Liver (tissue), 8 donors: ENCODE measurements at regions not wholly inside any gene's neighbourhood (a gene's known extent, or its start where the extent isn't known, plus 50 kb on each side); places are given as distances from the start of the nearest gene placed in this dataset.

Experiments used
- DNase-seq: peaks from one replicate; pipeline ENCODE4 v3.0.0-alpha.2; 2017; ENCODE audit warnings: low spot score
- H3K27ac ChIP-seq, 2 donors: one replicate each; pipeline ENCODE4 v1.7.0; 2013; ENCODE audit warnings: inconsistent platforms in 2 of 2, low read length in 2 of 2, control low read depth in 1 of 2, low read depth in 1 of 2, mild to moderate bottlenecking in 1 of 2
- H3K27me3 ChIP-seq, 4 donors: one replicate each; pipeline versions ENCODE4 v1.6.1 to v1.7.0; 2013; ENCODE audit warnings: low read length in 3 of 4, inconsistent platforms in 1 of 4, mild to moderate bottlenecking in 1 of 4, moderate library complexity in 1 of 4; ENCODE audit not compliant: control insufficient read depth in 4 of 4, insufficient read depth in 4 of 4
- H3K36me3 ChIP-seq, 4 donors: one replicate each; pipeline versions ENCODE4 v1.6.1 to v1.7.0; 2013; ENCODE audit warnings: low read length in 3 of 4, mild to moderate bottlenecking in 3 of 4, low read depth in 1 of 4, moderate library complexity in 1 of 4; ENCODE audit not compliant: control insufficient read depth in 4 of 4, insufficient read depth in 3 of 4
- H3K4me1 ChIP-seq, 4 donors: one replicate each; pipeline versions ENCODE4 v1.6.1 to v1.7.0; 2013; ENCODE audit warnings: low read length in 3 of 4, mild to moderate bottlenecking in 3 of 4, moderate library complexity in 1 of 4; ENCODE audit not compliant: control insufficient read depth in 4 of 4, insufficient read depth in 4 of 4
- H3K4me3 ChIP-seq, 3 donors: one replicate each; pipeline versions ENCODE4 v1.6.1 to v1.7.0; 2013; ENCODE audit warnings: low read length in 3 of 3, control low read depth in 1 of 3, low read depth in 1 of 3, mild to moderate bottlenecking in 1 of 3
- H3K9ac ChIP-seq, 2 donors: one replicate each; pipeline ENCODE4 v1.7.0; 2013; ENCODE audit warnings: low read length in 2 of 2, mild to moderate bottlenecking in 2 of 2, moderate library complexity in 2 of 2, control low read depth in 1 of 2, low read depth in 1 of 2
- H3K9me3 ChIP-seq, 4 donors: one replicate each; pipeline versions ENCODE4 v1.6.1 to v1.7.0; 2013; ENCODE audit warnings: low read length in 3 of 4; ENCODE audit not compliant: control insufficient read depth in 4 of 4
- ATF3 ChIP-seq: IDR thresholded peaks from 2 replicates; pipeline ENCODE4 v1.6.1; 2016; ENCODE audit warnings: antibody characterized with exemption
- CTCF ChIP-seq: fragments of 150-350 bp; IDR thresholded peaks from 2 replicates; pipeline ENCODE4 v1.5.1; 2017; ENCODE audit warnings: improper control_type of control experiment, low read depth, low read length; ENCODE audit not compliant: missing input control
- EGR1 ChIP-seq, 2 donors: IDR thresholded peaks; 2 replicates each; pipeline ENCODE4 v1.6.1; 2016 to 2018; ENCODE audit warnings: antibody characterized with exemption in 2 of 2, low read depth in 2 of 2
- FOXA1 ChIP-seq: IDR thresholded peaks from 2 replicates; pipeline ENCODE4 v1.6.1; 2016; ENCODE audit warnings: antibody characterized with exemption
- FOXA2 ChIP-seq: IDR thresholded peaks from 2 replicates; pipeline ENCODE4 v1.6.1; 2016; ENCODE audit warnings: antibody characterized with exemption
- GABPA ChIP-seq, 2 donors: IDR thresholded peaks in 1 of 2; conservative IDR thresholded peaks in 1 of 2; 2 replicates each; pipeline ENCODE4 v1.6.1; 2016; ENCODE audit warnings: antibody characterized with exemption in 2 of 2, mild to moderate bottlenecking in 1 of 2, moderate library complexity in 1 of 2
- HNF4A ChIP-seq, 2 donors: conservative IDR thresholded peaks; 2 replicates each; pipeline ENCODE4 v1.6.1; 2016; ENCODE audit warnings: antibody characterized with exemption in 2 of 2, mild to moderate bottlenecking in 2 of 2
- HNF4G ChIP-seq: IDR thresholded peaks from 2 replicates; pipeline ENCODE4 v1.6.1; 2016; ENCODE audit warnings: antibody characterized with exemption
- JUND ChIP-seq, 2 donors: IDR thresholded peaks; 2 replicates each; pipeline ENCODE4 v1.6.1; 2016; ENCODE audit warnings: antibody characterized with exemption in 2 of 2
- MAX ChIP-seq: IDR thresholded peaks from 2 replicates; pipeline ENCODE4 v1.6.1; 2016; ENCODE audit warnings: antibody characterized with exemption
- NR2F2 ChIP-seq: IDR thresholded peaks from 2 replicates; pipeline ENCODE4 v1.6.1; 2016; ENCODE audit warnings: antibody characterized with exemption
- RAD21 ChIP-seq, 2 donors: IDR thresholded peaks; 2 replicates each; pipeline ENCODE4 v1.6.1; 2016; ENCODE audit warnings: antibody characterized with exemption in 2 of 2, mild to moderate bottlenecking in 2 of 2
- REST ChIP-seq: IDR thresholded peaks from 2 replicates; pipeline ENCODE4 v1.6.1; 2016; ENCODE audit warnings: antibody characterized with exemption, mild to moderate bottlenecking
- RXRA ChIP-seq, 2 donors: IDR thresholded peaks; 2 replicates each; pipeline ENCODE4 v1.6.1; 2017 to 2018; ENCODE audit warnings: antibody characterized with exemption in 2 of 2, mild to moderate bottlenecking in 1 of 2
- SP1 ChIP-seq: IDR thresholded peaks from 2 replicates; pipeline ENCODE4 v1.6.1; 2018; ENCODE audit warnings: antibody characterized with exemption, mild to moderate bottlenecking
- TAF1 ChIP-seq: conservative IDR thresholded peaks from 2 replicates; pipeline ENCODE4 v1.6.1; 2016; ENCODE audit warnings: antibody characterized with exemption, mild to moderate bottlenecking
- YY1 ChIP-seq: IDR thresholded peaks from 2 replicates; pipeline ENCODE4 v1.6.1; 2016; ENCODE audit warnings: antibody characterized with exemption, mild to moderate bottlenecking
- ZBTB33 ChIP-seq: IDR thresholded peaks from 2 replicates; pipeline ENCODE4 v1.6.1; 2016; ENCODE audit warnings: antibody characterized with exemption
- WGBS: extraction: QIAGEN DNeasy Blood & Tissue Kit; methylation state at CpG from one replicate; pipeline ENCODE4 v1.1.7; 2013; 5-methylcytosine and 5-hydroxymethylcytosine counted together
- donor health status: healthy.
- donor health status: healthy.
- donor health status: healthy.
- donor health status: healthy.
- donor health status: healthy.

GRCh38 chr4:178781779-178782178 lies 1339.5 kb upstream of the AGA start:
- Histone ChIP-seq H3K36me3 (no peaks in the 10 kb centered on the region), H3K27me3 (no peaks in the 10 kb centered on the region), H3K27ac (no peak overlapping the region), H3K4me3 (no peak overlapping the region), H3K4me1 (no peaks in the 10 kb centered on the region), H3K9ac (no peak overlapping the region), H3K9me3 (no peaks in the 10 kb centered on the region)
- WGBS = 3% methylated on average over 1 of the region's 1 CpG
- no peak for TF ChIP-seq EGR1 (IDR thresholded peaks at IDR 0.05; ENCODE audit: low read depth in 2 of 2)
- no peak for TF ChIP-seq JUND (IDR thresholded peaks at IDR 0.05)
- TF ChIP-seq YY1 = no peak
- TF ChIP-seq ZBTB33 = no peak
- TF ChIP-seq REST = no peak
- no peak for TF ChIP-seq FOXA1
- TF ChIP-seq GABPA (IDR thresholded peaks at IDR 0.05 in 1 of 2, conservative IDR thresholded peaks at IDR 0.05 in 1 of 2) = no peak
- no peak for TF ChIP-seq SP1
- no peak for TF ChIP-seq ATF3
- TF ChIP-seq NR2F2 = no peak
- TF ChIP-seq RAD21 (IDR thresholded peaks at IDR 0.05) = no peak
- TF ChIP-seq TAF1 = no peak
- TF ChIP-seq HNF4G = no peak
- TF ChIP-seq RXRA (IDR thresholded peaks at IDR 0.05) = no peak
- TF ChIP-seq FOXA2 = no peak
- TF ChIP-seq HNF4A (conservative IDR thresholded peaks at IDR 0.05) = no peak
- no peak for TF ChIP-seq MAX
- TF ChIP-seq CTCF = no peak
- DNase-seq = no peak
